Kidney epithelial cell (primary cell): ENCODE measurements at regions not wholly inside any gene's neighbourhood (a gene's known extent, or its start where the extent isn't known, plus 50 kb on each side); places are given as distances from the start of the nearest gene placed in this dataset.

Experiments used
- DNase-seq: peaks from one replicate; pipeline ENCODE4 v3.0.0-alpha.2; 2010; ENCODE audit warnings: low read depth
- H3K27me3 ChIP-seq: 2 replicates; pipeline ENCODE4 v1.6.0; 2011; ENCODE audit warnings: low read length; ENCODE audit not compliant: control insufficient read depth, insufficient read depth
- H3K36me3 ChIP-seq: 2 replicates; pipeline ENCODE4 v1.5.1; 2011; ENCODE audit warnings: low read length; ENCODE audit not compliant: control insufficient read depth, insufficient read depth
- H3K4me3 ChIP-seq: 2 replicates; pipeline ENCODE4 v1.5.1; 2011; ENCODE audit warnings: low read depth, mild to moderate bottlenecking, control low read depth, low read length
- TF ChIP-seq, protein P1 (sequence below): IDR thresholded peaks from 2 replicates; pipeline ENCODE4 v1.5.1; 2011; ENCODE audit warnings: mild to moderate bottlenecking, moderate library complexity, low read length, control low read depth, inconsistent platforms; ENCODE audit not compliant: insufficient read depth, poor library complexity, severe bottlenecking

- no peak overlapping the region for H3K4me3 ChIP-seq
- DNase-seq, result no peak
- TF ChIP-seq, protein P1, sequence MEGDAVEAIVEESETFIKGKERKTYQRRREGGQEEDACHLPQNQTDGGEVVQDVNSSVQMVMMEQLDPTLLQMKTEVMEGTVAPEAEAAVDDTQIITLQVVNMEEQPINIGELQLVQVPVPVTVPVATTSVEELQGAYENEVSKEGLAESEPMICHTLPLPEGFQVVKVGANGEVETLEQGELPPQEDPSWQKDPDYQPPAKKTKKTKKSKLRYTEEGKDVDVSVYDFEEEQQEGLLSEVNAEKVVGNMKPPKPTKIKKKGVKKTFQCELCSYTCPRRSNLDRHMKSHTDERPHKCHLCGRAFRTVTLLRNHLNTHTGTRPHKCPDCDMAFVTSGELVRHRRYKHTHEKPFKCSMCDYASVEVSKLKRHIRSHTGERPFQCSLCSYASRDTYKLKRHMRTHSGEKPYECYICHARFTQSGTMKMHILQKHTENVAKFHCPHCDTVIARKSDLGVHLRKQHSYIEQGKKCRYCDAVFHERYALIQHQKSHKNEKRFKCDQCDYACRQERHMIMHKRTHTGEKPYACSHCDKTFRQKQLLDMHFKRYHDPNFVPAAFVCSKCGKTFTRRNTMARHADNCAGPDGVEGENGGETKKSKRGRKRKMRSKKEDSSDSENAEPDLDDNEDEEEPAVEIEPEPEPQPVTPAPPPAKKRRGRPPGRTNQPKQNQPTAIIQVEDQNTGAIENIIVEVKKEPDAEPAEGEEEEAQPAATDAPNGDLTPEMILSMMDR, result no peak
- H3K27me3 ChIP-seq, result no peaks in the 10 kb centered on the region
- H3K36me3 ChIP-seq, result no peaks in the 10 kb centered on the region
These were observed 324.1 kb upstream of the NPSR1 start for GRCh38 chr7:34333925-34334324.

DNA sequence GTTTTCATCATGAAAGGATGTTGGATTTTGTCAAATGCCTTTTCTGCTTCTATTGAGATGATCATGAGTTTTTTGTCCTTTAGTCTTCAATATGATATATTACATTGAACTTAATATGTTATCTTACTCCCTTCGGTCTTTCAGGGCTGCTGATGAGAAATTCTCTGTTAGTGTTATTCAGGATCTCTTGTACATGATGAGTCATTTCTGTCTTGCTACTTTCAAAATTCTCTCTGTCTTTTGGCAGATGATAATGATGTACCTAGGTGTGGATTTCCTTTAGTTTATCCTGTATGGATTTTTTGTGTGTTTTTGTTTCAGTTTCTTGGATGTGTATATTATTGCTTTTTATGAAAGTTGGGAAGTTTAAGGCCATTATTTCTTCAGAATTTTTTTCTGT is 320.9 kb upstream of the NPSR1 start:
- TF ChIP-seq, protein P1, result no peak
- Histone ChIP-seq H3K36me3 (no peaks in the 10 kb centered on the region), H3K27me3 (no peaks in the 10 kb centered on the region), H3K4me3 (no peak overlapping the region)
- DNase-seq, result no peak

GRCh38 chr7:34338961-34339526 is 319.0 kb upstream of the NPSR1 start:
- Histone ChIP-seq H3K4me3 (no peak overlapping the region), H3K36me3 (no peaks in the 10 kb centered on the region), H3K27me3 (no peaks in the 10 kb centered on the region)
- DNase-seq, result no peak
- TF ChIP-seq, protein P1, result no peak

DNA sequence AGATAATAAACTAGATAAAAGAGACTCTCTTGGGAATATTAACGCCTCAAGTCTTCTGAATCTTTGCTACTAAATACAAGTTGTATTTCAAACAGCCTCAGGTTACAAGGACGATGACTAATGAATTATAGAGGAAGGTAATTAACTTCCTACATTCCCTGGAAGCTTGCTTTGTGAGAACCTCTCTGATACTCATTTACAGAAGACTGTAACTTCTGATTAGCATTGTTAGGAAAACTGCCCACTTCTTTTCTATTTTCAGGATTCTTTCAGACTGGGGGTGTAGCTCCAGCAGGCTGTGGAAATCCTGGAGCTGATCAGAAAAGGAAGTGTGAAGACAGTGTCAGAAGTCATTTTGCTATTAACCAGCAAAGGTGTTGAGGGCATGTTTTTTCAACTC is 316.7 kb upstream of the NPSR1 start:
- no peaks in the 10 kb centered on the region for H3K36me3 ChIP-seq
- TF ChIP-seq, protein P1, result no peak
- no peaks in the 10 kb centered on the region for H3K27me3 ChIP-seq
- peak; percentile 85 for DNase-seq
- H3K4me3 ChIP-seq, result no peak overlapping the region

DNA sequence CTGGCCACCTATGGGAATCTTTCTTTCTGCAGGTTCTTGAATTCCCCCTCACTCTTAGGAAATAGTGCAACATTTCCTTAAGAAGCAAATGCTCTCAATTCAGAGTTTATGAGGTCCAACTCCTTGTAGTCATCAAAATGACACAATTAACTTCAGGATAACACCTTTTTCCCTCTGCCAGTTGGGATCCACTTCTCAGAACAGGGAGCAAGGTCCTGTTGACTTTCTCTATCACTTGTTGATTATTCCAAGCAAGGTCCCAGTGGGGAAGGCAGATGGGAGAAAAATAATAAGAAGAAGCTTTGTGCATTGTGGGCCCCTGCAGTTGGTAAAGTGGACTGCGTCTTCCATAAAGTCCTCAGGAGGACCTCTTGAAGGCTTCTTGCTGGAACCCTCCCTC is 315.6 kb upstream of the NPSR1 start:
- no peak for DNase-seq
- no peaks in the 10 kb centered on the region for H3K27me3 ChIP-seq
- no peaks in the 10 kb centered on the region for H3K36me3 ChIP-seq
- TF ChIP-seq, protein P1, result no peak
- H3K4me3 ChIP-seq, result no peak overlapping the region

GRCh38 chr7:34343667-34344066 is 314.4 kb upstream of the NPSR1 start:
- TF ChIP-seq, protein P1, result no peak
- Histone ChIP-seq H3K36me3 (no peaks in the 10 kb centered on the region), H3K4me3 (no peak overlapping the region), H3K27me3 (no peaks in the 10 kb centered on the region)
- DNase-seq, result no peak
